ENCODE measurements at regions not wholly inside any gene's neighbourhood (a gene's known extent, or its start where the extent isn't known, plus 50 kb on each side); places are given as distances from the start of the nearest gene placed in this dataset.
A peak's percentile ranks its signal among the peaks of the same experiment; 100 is the strongest.

- Mint-ChIP-seq H3K4me3 (peak overlapping the region; percentile 26), H3K27ac (no peak overlapping the region), H3K9me3 (no peaks in the 10 kb centered on the region), H3K4me1 (peaks cover 11% of the 10 kb centered on the region), H3K27me3 (no peaks in the 10 kb centered on the region), H3K36me3 (no peaks in the 10 kb centered on the region)
- ATAC-seq (ENCODE audit: low read depth) (peak; percentile 66), DNase-seq (no peak)
- POLR2A ChIA-PET: interaction anchor here (0.9 to 1.0 kb wide), 2 partner anchors 91 to 249 kb away, joined by 3 read pairs; no protein-coding TSS in a partner anchor
These were observed 55.1 kb downstream of the CYCS start for GRCh38 chr7:25069900-25070443.

GRCh38 chr7:25068502-25069213, 56.4 kb downstream of the CYCS start:
- peak overlapping the region; percentile 5 for H3K27ac Mint-ChIP-seq
- POLR2A ChIA-PET: no interaction called here
- no peaks in the 10 kb centered on the region for H3K36me3 Mint-ChIP-seq
- no peak overlapping the region for H3K4me3 Mint-ChIP-seq
- ATAC-seq (ENCODE audit: low read depth): no peak
- DNase-seq: no peak
- peaks cover 11% of the 10 kb centered on the region for H3K4me1 Mint-ChIP-seq
- H3K27me3 Mint-ChIP-seq: no peaks in the 10 kb centered on the region
- H3K9me3 Mint-ChIP-seq: no peaks in the 10 kb centered on the region

- no peak overlapping the region for H3K4me3 Mint-ChIP-seq
- DNase-seq: no peak
- H3K27me3 Mint-ChIP-seq: no peaks in the 10 kb centered on the region
- POLR2A ChIA-PET: no interaction called here
- H3K27ac Mint-ChIP-seq: no peak overlapping the region
- ATAC-seq (ENCODE audit: low read depth): no peak
- no peaks in the 10 kb centered on the region for H3K36me3 Mint-ChIP-seq
- peaks cover 8% of the 10 kb centered on the region for H3K4me1 Mint-ChIP-seq
- no peaks in the 10 kb centered on the region for H3K9me3 Mint-ChIP-seq
These were observed 57.1 kb downstream of the CYCS start for GRCh38 chr7:25067726-25068501.

DNA sequence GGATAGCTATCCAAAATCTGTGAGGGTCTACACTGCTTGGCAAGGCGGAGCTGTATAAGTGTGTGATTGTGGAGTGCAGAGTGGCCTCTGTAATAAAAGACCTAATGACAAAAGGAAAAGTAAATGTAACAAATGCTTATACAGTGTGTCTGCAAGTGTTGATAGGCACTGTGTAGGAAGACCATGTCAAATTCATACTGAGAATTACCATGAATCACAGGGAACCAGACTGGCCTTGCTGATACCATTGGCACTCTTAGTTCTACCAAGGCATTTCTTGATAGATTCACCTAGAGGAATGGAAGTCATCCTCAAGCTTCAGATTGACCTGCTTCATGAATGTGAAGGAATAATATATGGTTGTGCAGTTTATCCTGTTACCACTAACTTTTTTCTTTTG, 58.8 kb downstream of the CYCS start:
- Mint-ChIP-seq H3K9me3 (no peaks in the 10 kb centered on the region), H3K36me3 (no peaks in the 10 kb centered on the region), H3K4me3 (no peak overlapping the region), H3K27me3 (peaks cover 6% of the 10 kb centered on the region), H3K27ac (no peak overlapping the region), H3K4me1 (peaks cover 8% of the 10 kb centered on the region)
- no peak for ATAC-seq (ENCODE audit: low read depth)
- POLR2A ChIA-PET: no interaction called here
- no peak for DNase-seq

DNA sequence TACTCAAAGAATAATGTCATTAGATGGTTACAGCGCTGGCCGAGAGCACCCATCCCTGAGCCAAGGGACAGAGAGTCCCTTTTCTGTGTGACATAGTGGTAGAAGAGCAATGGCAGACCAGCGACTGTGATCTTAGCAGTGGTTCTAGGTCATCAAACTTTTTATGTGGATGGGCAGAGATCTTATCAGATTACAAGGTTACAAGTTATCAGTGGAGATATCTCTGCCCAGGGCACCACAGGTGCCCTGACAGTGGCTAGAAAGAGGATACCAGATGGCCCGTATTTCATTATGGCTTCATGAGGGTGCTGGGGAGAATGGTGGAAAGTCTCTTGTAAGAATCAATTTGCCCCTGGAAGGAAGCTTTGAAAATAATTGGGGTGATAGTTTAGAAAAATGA, 62.7 kb downstream of the CYCS start:
- ATAC-seq (ENCODE audit: low read depth) (no peak), DNase-seq (no peak)
- peaks cover 6% of the 10 kb centered on the region for H3K27me3 Mint-ChIP-seq
- H3K4me3 Mint-ChIP-seq: no peak overlapping the region
- no peaks in the 10 kb centered on the region for H3K4me1 Mint-ChIP-seq
- H3K27ac Mint-ChIP-seq: no peak overlapping the region
- H3K36me3 Mint-ChIP-seq: no peaks in the 10 kb centered on the region
- no peaks in the 10 kb centered on the region for H3K9me3 Mint-ChIP-seq
- POLR2A ChIA-PET: no interaction called here

DNA sequence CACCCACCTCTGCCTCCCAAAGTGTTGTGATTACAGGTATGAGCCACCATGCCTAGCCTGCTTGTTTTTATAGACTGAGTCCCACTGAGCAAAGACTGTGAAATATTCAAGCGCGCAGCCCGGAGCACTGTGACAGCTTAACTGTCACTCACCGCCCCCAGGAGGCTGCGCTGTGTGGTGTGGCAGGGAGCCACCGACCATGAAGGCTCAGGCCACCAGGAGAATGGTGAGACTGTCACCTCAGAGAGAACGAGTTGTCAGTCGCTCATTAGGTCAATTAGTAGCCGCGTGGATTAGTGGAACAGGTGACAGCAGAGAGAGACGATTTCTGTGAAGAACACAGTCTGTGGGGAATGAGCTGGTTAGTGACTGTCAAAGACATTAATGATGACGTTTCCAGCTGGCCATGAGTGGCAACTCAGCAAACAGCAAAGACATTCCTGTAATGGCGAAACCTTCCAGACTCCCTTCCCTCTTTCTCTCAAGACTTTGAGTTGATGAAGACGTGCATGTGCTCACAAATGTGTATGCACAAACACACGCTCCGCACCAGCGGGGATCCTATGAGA, 64.5 kb downstream of the CYCS start:
- DNase-seq (no peak), ATAC-seq (ENCODE audit: low read depth) (no peak)
- H3K27ac Mint-ChIP-seq: no peak overlapping the region
- no peak overlapping the region for H3K4me3 Mint-ChIP-seq
- no peaks in the 10 kb centered on the region for H3K36me3 Mint-ChIP-seq
- H3K9me3 Mint-ChIP-seq: no peaks in the 10 kb centered on the region
- POLR2A ChIA-PET: no interaction called here
- H3K27me3 Mint-ChIP-seq: peaks cover 10% of the 10 kb centered on the region
- no peaks in the 10 kb centered on the region for H3K4me1 Mint-ChIP-seq

- H3K27ac Mint-ChIP-seq: no peak overlapping the region
- H3K27me3 Mint-ChIP-seq: peaks cover 10% of the 10 kb centered on the region
- H3K9me3 Mint-ChIP-seq: no peaks in the 10 kb centered on the region
- DNase-seq: no peak
- H3K4me3 Mint-ChIP-seq: no peak overlapping the region
- H3K4me1 Mint-ChIP-seq: no peaks in the 10 kb centered on the region
- POLR2A ChIA-PET: no interaction called here
- no peak for ATAC-seq (ENCODE audit: low read depth)
- H3K36me3 Mint-ChIP-seq: no peaks in the 10 kb centered on the region
These were observed 65.5 kb downstream of the CYCS start for GRCh38 chr7:25059576-25059975.

- Mint-ChIP-seq H3K36me3 (no peaks in the 10 kb centered on the region), H3K4me1 (no peaks in the 10 kb centered on the region), H3K4me3 (no peak overlapping the region), H3K9me3 (no peaks in the 10 kb centered on the region), H3K27ac (no peak overlapping the region), H3K27me3 (peaks cover 6% of the 10 kb centered on the region)
- DNase-seq: no peak
- no peak for ATAC-seq (ENCODE audit: low read depth)
- POLR2A ChIA-PET: no interaction called here
These were observed 68.7 kb downstream of the CYCS start for GRCh38 chr7:25056368-25056767.

DNA sequence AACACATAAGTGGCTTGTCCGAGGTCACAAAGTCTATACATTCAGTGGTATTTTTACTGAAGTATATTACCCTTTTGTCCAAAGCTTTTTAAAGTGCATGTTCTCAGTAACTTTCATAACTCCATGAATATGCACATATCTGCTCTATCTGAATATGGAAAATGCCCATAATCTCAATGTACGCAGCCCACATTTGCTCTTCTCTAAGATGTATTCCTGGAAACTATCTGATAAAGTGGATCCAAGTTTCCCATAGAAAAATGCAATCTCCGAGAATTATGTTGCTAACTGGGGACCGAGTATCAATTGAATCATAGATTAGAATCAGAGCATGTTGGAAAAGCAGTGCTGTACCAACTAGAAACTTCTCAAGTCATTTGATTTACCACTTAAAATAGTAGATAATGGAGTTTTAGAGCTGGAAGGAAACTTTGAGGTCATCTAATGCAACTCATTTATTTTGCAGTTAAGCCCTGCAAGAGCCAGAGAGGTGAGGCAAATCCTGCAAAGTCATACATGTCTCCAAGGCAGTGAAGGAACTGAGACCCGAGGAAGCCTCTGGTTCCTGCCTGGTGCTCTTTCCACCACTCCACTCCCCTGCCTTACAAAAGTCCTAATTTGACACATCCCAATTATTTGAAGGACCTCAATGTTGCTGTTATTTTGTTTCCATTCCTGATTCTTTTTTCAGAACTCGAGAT, 69.4 kb downstream of the CYCS start:
- Mint-ChIP-seq H3K27ac (no peak overlapping the region), H3K4me1 (no peaks in the 10 kb centered on the region), H3K27me3 (peaks cover 6% of the 10 kb centered on the region), H3K9me3 (no peaks in the 10 kb centered on the region), H3K36me3 (no peaks in the 10 kb centered on the region), H3K4me3 (no peak overlapping the region)
- ATAC-seq (ENCODE audit: low read depth) (no peak), DNase-seq (no peak)
- POLR2A ChIA-PET: no interaction called here

DNA sequence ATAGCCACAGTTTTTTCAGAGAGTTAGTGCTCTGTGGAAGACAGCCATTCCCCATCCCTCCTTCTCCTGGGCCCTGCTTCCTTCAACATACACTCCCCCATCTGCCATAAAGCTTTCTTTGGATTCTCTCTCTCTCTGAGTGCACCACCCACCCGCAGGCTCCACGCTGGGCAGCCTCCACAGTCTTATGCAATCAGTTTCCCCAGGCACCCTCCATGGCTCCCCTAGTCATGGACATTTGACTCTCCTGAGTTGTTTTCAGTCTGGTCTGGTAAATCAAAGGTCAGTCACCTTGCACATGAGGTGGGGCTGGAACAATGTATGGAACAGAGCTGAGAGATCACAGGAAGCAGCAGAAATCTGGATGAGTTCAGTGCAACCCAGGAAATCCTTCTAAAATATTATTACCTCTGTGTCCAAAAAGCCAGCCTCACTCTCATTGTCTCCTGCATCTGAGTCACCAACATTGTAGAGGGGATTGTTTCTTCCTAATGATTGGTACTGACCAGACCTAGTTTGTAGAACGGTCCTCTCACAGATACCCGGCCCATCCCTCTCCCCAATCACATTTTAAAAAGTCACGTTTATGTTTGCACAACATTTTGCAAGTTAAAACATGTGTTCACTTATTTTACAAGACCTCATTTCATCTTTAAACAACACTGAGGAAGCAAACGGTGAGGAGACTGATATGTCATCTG, 70.1 kb downstream of the CYCS start:
- DNase-seq (no peak), ATAC-seq (ENCODE audit: low read depth) (no peak)
- no peaks in the 10 kb centered on the region for H3K9me3 Mint-ChIP-seq
- H3K36me3 Mint-ChIP-seq: no peaks in the 10 kb centered on the region
- H3K27me3 Mint-ChIP-seq: peaks cover 6% of the 10 kb centered on the region
- no peaks in the 10 kb centered on the region for H3K4me1 Mint-ChIP-seq
- POLR2A ChIA-PET: no interaction called here
- H3K4me3 Mint-ChIP-seq: no peak overlapping the region
- no peak overlapping the region for H3K27ac Mint-ChIP-seq

DNA sequence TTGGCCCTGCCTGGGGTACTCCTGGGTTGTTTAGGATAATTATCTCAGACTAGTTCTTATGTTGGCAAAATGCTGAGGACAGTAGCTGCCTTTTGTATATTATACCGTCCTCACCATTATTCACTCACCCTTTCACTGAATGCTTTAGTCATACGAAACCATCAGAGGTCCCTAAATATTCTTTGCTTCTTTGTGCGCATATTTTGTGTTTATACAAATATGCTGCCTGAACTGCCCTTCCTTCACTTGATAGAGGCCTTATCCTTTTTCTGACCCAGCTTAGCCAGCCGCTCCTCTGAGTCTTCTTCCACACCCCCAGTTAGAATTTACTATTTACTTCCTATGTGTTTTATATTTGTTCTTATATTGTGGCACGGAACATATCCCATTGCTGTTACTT, 70.2 kb upstream of the OSBPL3 start:
- no peak for DNase-seq
- no peak for ATAC-seq (ENCODE audit: low read depth)
- H3K27me3 Mint-ChIP-seq: peaks cover 2% of the 10 kb centered on the region
- no peak overlapping the region for H3K4me3 Mint-ChIP-seq
- no peaks in the 10 kb centered on the region for H3K4me1 Mint-ChIP-seq
- POLR2A ChIA-PET: interaction anchor here (1.2 kb wide), 1 partner anchor 126 kb away, joined by 5 read pairs; no protein-coding TSS in a partner anchor
- no peaks in the 10 kb centered on the region for H3K9me3 Mint-ChIP-seq
- H3K27ac Mint-ChIP-seq: no peak overlapping the region
- H3K36me3 Mint-ChIP-seq: no peaks in the 10 kb centered on the region

GRCh38 chr7:25048444-25048834, 68.5 kb upstream of the OSBPL3 start:
- H3K4me3 Mint-ChIP-seq: no peak overlapping the region
- no peak overlapping the region for H3K27ac Mint-ChIP-seq
- no peak for DNase-seq
- no peaks in the 10 kb centered on the region for H3K36me3 Mint-ChIP-seq
- H3K9me3 Mint-ChIP-seq: no peaks in the 10 kb centered on the region
- H3K27me3 Mint-ChIP-seq: peaks cover under 1% of the 10 kb centered on the region
- no peaks in the 10 kb centered on the region for H3K4me1 Mint-ChIP-seq
- no peak for ATAC-seq (ENCODE audit: low read depth)
- POLR2A ChIA-PET: no interaction called here

All from activated naive CD8-positive, alpha-beta T cell treated with anti-CD3 and anti-CD28 coated beads, Interleukin-2, amount 10 ng/mL, durations not matched to agents 7 days and 5 days (primary cell).